Choroid plexus epithelial cell (primary cell): ENCODE measurements at regions not wholly inside any gene's neighbourhood (a gene's known extent, or its start where the extent isn't known, plus 50 kb on each side); places are given as distances from the start of the nearest gene placed in this dataset.

Source experiments
- DNase-seq: peaks from one replicate; pipeline ENCODE4 v3.0.0-alpha.2; 2010; ENCODE audit warnings: low read depth
- H3K4me3 ChIP-seq: 2 replicates; pipeline ENCODE4 v1.5.1; 2011; ENCODE audit warnings: low read depth, mild to moderate bottlenecking, control low read depth, low read length, moderate library complexity
- CTCF ChIP-seq: conservative IDR thresholded peaks from 2 replicates; pipeline ENCODE4 v1.5.1; 2011; ENCODE audit warnings: low read depth, mild to moderate bottlenecking, control low read depth, inconsistent platforms, low read length, moderate library complexity

GRCh38 chr10:36091007-36091406 is 448.9 kb upstream of the FZD8 start:
- no peak for DNase-seq
- no peak for TF ChIP-seq CTCF
- H3K4me3 ChIP-seq, result no peak overlapping the region

GRCh38 chr10:36089790-36090440 is 447.8 kb upstream of the FZD8 start:
- H3K4me3 ChIP-seq, result no peak overlapping the region
- no peak for DNase-seq
- TF ChIP-seq CTCF, result no peak

- TF ChIP-seq CTCF, result no peak
- H3K4me3 ChIP-seq, result no peak overlapping the region
- DNase-seq, result no peak
Observed at GRCh38 chr10:36087006-36088005, 445.2 kb upstream of the FZD8 start.

- no peak overlapping the region for H3K4me3 ChIP-seq
- no peak for TF ChIP-seq CTCF
Observed at GRCh38 chr10:36075196-36075595, 433.1 kb upstream of the FZD8 start.

GRCh38 chr10:36073796-36074345 is 431.8 kb upstream of the FZD8 start:
- H3K4me3 ChIP-seq, result no peak overlapping the region
- TF ChIP-seq CTCF, result no peak
- no peak for DNase-seq

More at GRCh38 chr10:36075196-36075595, 433.1 kb upstream of the FZD8 start:
- no peak for DNase-seq

- no peak for TF ChIP-seq CTCF
- no peak overlapping the region for H3K4me3 ChIP-seq
- DNase-seq, result no peak
Observed at GRCh38 chr10:36068542-36068941, 426.4 kb upstream of the FZD8 start.
